ENCODE measurements at regions not wholly inside any gene's neighbourhood (a gene's known extent, or its start where the extent isn't known, plus 50 kb on each side); places are given as distances from the start of the nearest gene placed in this dataset.
"Not testable (repeated sequence)": the region's sequence is repeated elsewhere in the genome, so short reads cannot be mapped to it uniquely, and the experiment has no call there.

DNA sequence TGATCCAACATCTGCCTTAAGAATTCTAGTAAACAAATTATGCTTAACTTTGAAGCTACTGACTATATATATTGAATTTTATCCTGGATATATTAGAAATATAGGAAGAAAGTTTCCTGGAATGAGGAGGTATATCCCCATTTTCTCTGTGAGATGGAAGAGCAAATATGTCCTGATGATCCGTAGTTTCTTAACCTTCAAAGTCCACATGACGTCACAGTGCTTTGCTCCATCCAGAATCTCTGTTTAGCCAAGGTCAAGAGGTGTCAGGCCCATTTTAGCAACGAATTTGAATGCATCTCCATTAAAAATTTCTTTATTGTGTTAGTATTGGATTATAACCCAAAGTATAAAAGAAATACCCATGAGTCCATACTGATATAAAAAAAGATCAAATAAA lies 162.5 kb downstream of the PRL start:
- no peak for DNase-seq

DNA sequence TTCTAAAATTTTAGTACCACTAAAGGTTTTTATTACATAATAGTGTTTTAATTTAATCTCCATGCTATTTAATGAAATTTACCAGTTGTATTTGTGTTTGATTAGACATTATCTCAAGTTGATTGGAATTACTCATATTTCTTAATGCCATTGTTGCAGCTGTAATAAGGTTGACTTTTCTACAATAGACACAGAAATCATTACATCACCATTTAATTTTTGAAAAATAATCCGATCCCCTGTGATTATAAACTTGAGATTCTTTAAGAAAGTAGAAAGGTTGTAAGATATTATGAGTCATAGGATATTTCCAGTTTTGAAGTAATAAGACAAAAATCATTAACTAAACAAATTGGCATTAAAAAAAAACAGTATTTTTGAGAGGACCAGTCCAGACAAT lies 161.4 kb downstream of the PRL start:
- no peak for DNase-seq

DNA sequence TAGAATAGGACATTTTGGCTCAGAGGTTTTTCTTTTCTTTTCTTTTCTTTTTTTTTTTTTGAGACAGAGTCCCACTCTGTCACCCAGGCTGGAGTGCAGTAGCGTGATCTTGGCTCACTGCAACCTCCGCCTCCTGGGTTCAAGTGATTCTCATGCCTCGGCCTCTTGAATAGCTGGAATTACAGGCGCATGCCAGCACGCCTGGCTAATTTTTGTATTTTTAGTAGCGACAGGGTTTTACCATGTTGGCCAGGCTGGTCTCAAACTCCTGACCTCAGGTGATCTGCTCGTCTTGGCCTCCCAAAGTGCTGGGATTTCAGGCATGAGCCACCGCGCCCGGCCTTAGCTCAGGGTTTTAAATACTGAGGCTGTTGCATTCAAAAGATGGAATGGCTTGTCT lies 156.1 kb downstream of the PRL start:
- not testable (repeated sequence) for DNase-seq

DNA sequence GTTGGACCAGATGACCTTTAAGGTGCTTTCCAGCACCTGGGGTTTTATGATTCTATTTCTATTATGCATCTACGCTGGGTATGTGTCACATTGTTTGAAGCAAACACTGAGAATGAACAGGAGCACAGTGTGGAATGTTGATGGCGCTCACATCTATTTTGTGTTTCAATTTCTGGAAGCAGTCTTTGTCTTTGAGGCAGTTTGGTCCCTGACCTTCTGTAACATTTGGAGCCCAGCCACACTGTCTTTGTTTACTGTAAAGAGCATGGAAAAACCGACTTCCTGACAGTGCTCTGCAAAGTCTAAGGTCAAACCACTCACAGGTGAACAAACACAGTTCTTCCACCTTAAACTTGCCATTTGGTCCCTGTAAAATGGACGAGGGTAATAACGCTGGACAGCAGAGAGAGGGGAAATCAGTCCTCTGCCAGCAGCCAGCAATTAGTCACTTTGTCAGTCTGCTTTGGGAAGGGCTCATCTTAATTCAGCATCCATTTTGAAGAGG lies 155.5 kb downstream of the PRL start:
- DNase-seq, result peak; percentile 98

DNA sequence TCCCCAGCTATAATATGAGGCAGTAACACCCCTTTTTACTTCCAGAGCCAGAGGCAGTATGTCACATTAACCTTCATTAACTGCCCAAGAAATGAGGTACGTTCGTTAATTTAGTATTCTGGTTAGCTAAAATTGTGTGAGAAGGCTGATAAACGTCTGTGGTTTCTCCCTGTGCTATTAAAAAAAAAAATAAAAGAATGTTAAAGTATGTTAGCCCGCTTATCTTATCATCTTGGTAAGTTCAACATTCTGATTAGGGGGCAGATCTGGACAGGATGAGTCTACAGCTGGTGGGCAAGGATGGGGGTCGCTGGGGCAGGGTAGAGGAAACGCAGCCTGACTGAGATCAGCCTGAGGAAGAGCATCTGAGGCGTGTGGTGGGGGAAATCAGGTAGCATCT lies 154.0 kb downstream of the PRL start:
- DNase-seq, result no peak

DNA sequence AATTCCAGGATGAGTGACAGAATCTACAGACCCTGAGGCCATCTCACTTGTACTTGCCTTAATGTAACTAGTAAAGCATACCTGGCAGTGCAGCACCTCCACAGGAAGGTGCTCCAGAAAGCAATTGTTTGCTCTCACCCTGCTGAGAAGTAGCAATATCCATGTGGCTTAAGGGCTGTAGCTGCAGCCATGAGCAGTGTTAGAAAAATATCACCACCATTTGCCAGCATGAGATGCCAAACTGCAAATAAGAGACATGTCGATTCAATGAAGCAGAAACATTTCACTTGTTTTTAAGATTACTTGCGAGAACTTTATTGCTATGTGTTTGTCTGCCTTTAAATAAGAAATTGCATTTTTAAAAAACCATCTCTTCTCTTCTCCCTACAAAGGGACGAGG lies 151.5 kb downstream of the PRL start:
- peak; percentile 53 for DNase-seq

DNA sequence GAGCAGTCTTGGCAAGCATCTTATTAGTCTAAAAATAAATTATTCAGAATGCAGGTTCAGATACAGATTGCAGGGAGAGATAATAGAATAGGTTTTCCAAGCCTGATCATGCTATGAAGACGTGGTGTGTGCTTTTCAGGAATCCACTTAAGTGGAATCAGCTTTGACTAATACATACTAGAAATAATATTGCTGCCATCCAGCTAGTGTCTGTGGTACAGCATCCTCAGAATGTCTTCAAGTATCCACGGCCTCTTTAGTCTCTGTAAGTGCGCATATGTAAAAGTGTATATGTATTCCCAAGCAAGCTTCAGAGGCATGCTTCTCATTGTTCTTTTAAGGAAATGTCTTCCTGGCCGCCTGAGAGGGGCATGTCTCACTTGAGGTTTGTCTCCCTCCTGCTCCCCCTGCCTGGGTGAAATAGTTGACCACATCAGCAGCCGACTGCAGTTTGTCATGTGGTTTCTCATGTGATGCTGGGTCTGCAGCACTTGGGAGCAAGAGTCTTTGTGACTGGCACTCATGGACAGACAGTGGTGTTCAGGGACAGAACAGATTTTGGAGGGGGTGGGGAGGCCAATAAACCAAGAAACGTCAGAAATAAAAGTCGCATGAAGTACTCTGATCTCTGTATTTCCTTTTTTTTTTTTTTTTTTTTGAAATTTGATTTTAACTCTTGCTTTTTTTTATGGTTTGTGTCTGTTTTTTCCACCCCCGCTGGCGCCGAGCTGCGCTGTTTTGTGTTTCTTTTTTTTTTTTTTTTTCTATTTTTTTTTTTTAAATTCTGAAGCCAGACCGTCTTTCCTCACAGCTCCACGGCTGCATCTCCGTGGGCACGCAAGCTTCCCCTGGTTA lies 150.8 kb downstream of the PRL start:
- peak; percentile 76 for DNase-seq

DNA sequence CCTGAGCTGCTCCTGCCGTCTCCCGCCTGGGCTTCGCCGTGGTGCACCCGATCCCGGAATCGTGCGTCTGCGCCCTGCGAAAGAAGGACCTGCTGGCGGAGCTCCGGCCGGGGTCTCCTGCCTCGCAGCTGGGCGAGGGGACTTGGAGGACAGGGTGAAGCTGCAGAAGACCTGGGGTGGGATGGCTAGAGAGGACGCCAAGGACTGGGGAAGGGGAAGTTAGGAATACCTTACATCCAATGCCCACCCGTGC lies 150.2 kb downstream of the PRL start:
- no peak for DNase-seq

DNA sequence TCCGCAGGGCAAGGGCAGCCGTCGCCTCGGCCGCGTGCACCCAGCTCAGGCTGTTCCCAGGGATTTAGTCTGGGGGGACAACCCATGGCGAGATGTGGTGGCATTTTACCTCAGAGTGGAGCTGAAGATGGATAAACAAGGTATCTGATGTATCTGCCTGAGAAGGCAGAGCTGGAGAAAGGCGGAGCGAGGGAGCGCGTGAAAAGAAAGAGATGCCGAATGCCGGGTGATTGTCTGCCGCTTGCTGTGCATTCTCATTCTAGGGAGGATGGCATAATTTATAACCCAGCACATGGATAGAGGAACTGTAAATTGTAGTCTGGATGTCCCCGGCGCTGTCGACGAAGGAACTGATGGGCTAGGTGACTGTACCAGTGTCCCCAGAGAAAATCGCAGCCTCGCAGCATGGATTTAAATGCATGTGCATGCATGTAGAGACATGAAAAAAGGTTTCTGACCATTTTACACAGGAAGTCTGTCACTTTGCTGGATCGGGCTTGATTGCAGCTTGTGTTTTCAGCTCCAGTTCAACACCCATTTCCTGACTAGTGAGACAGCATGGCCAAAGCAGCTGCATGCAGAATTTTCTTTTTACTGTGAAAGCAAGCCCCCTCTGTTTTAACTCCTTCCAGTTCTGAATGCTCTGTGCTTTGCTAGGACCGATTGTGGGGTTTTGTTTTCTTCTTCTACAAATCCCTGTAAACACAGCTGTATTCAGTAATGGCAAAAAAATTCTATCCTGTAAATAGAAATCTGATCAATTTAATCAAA lies 149.7 kb downstream of the PRL start:
- peak; percentile 63 for DNase-seq

DNA sequence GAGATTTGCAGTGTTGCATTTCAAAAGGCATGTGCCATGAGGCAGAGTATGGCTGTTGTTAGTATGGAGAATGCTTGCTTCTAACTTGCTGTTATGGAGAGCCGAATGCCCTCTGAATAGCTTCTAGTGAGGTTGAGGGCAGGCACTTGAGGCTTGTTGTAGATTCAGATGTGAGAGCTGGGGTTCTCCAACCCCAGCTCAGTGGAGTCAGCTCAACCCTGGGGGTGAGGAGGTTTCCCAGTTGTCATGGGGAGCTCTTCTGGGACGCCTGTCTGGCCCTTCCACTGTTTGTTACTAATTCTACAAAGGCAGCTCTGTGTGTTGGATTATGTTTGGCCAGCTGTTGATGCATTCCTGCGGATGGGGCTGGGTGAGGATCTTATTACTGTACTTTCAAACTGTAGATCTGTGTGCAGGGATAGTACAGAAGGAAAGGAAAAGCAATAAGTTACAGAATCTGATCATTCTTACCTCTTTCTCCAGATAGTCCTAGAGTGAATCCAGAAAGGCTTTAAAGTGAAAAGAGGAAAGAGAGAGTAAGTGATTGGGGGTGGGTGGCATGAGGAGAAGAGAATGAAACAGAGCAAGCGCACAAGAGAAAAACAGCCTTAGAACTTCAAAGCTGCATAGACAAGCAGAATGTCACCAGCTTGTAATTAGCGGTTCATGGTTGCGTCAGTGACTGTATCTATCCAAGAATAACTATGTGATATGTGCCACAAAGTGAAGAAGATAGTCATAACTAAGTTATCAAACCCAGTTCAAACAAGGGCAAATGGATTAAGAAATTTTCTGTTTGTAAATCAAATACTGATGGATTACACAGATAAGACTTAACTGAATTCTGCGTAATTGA lies 148.7 kb downstream of the PRL start:
- DNase-seq, result peak; percentile 71

DNA sequence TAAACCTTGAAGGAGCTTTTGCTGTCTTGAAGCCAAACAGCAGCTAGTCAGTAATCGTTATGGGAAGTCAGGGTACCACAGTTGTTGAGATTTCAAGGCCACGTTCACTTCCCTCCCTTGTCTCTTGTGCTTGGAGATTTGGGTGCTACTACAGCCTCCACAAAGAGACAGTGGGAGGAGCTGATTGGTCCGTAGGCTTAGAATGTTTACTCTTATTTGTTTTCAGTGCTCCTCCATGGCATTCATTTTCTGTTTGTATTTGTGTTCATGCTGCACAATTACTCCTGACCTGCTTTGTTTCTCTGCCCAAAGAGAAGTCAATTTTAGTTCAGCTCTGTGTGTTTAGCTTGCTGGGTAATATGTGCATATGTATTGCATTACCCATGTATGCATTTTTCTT lies 147.7 kb downstream of the PRL start:
- peak; percentile 61 for DNase-seq

DNA sequence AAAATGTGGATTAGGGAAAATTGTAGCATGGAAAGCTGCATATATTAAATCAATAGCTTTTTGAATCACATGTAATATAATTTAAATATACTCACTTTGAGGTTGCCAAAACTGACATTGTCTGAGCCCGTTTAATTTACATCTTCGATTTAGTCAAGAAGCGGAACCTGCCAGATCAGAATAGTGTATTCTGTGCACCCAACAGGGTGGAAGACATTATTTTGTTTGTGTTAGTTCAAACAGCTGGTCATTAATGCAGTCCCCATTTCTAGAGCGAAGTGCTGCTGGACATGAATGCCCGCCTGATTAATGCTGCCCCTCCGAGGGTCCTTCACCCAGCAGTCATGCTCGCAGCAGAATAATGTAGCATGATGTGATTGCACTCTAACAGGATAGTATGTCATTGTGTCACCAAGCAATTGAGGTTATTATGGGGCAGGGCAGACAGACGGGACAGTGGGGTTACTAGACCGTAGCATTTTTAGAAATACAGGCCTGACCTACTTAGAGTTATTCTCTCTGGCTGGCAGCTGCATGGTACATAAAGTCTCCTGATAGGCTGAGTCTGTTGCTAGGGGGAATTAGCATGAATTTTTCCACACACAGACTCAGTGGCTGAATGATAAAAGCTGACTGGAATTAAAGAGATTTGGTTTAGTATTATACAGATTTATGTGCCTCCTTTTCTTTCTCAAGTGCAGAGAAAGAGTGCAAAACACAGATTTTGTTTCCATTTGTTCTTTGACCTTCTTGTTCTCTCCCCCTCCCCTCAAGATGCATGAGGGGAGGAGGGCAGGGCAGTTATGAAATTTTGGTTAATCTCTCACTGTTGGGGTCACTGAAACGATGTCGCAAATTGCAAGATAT lies 147.1 kb downstream of the PRL start:
- DNase-seq, result peak; percentile 82

DNA sequence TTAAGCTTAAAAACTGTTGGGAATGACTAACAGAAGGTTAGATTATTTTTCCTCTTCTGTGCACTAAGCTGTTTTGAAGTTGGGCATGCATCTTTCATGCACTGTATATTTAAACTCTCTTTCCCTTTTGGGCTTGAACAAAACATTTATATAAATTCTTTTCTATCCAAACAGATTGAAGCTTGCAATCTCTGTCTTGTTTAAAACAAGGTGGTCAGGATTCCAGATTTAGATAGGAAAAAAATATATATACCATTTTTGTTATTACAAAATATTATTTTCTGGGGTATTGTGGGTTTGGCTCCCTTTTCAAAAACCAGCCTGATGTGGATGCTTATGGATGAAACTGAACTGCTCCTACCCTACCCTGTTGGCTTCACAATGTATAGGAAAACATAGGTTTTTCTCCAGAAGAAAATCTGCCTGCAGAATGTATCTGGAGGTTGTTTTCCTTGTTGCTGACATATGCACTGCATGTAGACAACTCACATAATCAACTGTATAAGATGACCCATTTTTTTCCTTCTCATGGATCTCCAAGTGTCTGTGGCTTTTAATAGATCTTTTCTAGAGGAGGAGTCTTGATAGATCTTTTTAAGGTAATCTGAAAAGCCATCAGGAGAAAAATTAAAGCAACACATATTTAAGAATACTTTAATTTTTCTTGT lies 146.3 kb downstream of the PRL start:
- DNase-seq, result no peak

DNA sequence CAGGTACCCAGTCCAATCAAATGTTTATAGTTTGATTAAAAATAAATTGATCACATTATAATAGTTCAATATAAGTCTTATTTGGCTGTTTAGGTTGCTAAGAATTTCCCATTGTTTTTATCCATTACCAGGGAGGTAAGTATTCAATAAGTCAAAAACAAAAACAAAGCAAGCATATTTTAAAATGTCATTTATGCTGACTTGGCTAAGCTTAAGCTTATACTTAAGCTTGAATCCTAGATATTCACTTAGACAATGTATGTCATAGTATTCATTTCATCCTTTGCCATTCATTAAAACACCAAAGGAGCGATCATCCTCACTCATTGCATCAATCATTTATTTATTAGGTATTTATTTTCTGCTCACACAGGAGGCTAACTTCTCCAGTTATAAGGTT lies 144.9 kb downstream of the PRL start:
- no peak for DNase-seq

DNA sequence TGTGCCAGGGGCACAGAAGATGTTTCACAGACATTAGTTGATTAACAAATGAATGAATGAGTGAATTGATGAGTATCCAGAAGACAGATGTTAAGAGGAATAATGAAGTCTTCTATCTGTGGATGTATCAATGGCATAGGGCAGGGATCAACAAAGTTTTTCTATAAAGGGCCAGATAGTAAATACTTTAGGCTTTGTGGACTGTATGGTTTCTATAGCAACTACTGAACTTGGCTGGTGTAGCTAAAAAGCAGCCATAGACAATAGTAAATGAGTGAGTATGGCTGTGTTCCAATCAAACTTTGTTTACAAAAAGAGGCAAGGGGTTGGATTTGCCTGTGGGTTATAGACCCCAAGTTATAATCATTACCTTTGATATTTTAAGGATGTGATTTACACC lies 144.0 kb downstream of the PRL start:
- peak; percentile 46 for DNase-seq

DNA sequence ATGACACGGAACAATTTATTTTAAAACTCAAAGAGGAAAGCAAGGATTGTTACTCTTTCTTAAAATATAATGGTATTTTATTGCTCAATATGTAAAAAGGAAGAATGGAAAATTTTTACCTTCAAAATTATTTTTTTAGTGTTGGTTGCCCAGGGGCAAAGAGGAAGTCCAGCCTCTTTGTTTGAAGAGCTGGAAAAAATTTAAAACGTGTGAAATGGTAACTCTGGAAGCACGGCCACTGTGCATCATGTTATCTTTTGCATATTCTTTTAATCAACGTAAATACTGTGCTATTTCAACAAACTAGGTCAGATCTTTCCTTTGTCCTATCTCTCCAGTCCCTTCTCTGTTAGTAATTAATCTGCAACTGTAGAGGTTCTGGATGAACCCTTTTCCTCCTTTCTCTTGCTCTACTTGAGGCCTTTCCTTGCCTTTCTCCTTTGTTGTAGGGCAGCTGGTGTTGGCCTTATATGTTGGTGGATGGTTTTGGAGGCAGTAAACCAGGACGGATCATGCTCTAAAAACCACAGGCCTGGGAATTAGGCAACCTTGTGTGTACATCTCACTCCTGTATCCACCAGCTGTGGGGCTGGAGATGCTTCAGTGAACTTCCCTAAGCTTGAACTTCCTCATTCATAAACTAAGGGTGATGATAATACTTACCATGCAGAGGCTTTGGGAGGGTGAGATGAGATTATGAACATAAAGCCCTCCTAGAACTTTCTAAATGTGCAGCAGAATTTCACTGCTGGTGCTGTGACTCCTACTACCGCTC lies 143.3 kb downstream of the PRL start:
- peak; percentile 11 for DNase-seq

DNA sequence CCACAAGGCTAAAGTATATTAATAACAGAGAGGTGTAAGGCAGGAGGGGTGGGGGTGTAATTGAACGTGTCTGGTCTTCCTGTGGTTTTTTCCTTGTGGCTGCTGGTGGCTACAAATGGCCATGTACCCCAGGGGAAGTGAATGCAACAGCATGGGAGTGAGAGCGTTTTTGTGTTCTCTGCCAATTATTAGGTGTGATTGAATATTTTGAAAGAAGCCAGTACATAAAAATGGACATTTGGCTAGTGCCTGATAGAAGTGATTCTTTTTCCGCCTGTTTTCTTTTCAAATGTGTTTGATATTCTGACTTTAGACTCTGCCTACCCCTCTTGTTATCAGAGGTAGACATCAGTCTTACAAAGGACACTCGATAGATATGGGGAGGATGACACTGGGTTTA lies 141.3 kb downstream of the PRL start:
- no peak for DNase-seq

DNA sequence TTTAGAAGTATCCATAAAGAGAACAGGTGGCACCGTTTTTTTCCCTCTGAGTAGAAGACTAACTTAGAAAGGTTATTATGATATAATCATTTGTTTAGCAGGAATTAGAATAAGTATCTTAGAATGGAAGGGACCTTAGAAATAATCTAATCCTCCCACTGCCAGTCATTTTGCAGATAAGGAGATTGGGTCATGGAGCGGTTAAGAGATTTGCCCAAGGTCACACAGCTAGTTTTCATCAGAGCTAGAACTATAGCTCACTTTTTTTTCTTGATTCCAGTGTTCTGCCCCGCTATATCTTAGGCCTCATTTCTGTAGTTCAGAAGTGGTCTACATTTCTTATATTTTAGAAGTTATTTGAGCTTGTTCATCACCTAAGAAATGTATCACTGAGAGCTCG lies 139.6 kb downstream of the PRL start:
- no peak for DNase-seq

DNA sequence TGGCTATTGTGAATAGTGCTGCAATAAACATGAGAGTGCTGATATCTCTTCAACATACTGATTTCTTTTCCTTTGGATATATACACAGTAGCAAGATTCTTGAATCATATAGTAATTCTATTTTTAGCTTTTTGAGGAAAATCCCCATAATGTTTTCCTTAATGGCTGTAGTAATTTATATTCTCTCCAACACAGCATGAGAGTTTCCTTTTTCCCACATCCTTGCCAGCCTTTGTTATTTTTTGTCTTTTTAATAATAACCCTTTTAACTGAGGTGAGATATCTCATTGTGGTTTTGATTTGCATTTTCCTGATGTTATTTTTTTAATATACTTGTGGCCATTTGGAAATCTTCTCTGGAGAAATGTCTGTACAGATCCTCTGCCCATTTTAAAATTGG lies 132.6 kb downstream of the PRL start:
- no peak for DNase-seq

DNA sequence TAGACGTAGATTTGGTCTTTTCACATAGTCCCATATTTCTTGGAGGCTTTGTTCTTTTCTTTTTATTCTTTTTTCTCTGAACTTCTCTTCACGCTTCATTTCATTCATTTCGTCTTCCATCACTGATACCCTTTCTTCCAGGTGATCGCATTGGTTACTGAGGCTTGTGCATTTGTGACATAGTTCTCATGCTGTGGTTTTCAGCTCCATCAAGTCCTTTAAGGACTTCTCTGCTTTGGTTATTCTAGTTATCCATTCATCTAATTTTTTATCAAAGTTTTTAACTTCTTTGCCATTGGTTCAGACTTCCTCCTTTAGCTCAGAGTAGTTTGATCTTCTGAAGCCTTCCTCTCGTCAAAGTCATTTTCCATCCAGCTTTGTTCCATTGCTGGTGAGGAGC lies 125.8 kb downstream of the PRL start:
- DNase-seq, result not testable (repeated sequence)

DNA sequence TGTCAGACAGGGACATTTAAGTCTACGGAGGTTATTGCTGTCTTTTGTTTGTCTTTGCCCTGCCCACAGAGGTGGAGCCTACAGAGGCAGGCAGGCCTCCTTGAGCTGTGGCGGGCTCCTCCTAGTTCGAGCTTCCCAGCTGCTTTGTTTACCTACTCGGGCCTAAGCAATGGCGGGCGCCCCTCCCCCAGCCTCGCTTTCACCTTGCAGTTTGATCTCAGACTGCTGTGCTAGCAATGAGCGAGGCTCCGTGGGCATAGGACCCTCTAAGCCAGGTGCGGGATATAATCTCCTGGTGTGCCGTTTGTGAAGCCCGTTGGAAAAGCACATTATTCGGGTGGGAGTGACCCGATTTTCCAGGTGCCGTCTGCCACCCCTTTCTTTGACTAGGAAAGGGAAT lies 125.0 kb downstream of the PRL start:
- DNase-seq, result not testable (repeated sequence)
